IMR-90 (cell line): ENCODE measurements at regions not wholly inside any gene's neighbourhood (a gene's known extent, or its start where the extent isn't known, plus 50 kb on each side); places are given as distances from the start of the nearest gene placed in this dataset.

Source experiments
- ATAC-seq: fragments of 200-7000 bp; cut with Tn5 transposase; 2 replicates; pipeline ENCODE4 v1.9.1; 2020; ENCODE audit warnings: low read depth, mild to moderate bottlenecking, moderate library complexity
- BruUV-seq: library from RNA; stranded (reverse); fragments of 400-500 nt; replicated peaks from 2 replicates; lab custom pipeline; 2021; lab: Mats Ljungman, UMichigan
- CTCF ChIA-PET: fragments of 300-600 bp; formaldehyde crosslinking; extraction: SDS; loops from one replicate; lab custom pipeline; 2021; ENCODE audit warnings: antibody characterized with exemption; lab: Yijun Ruan, JAX
- POLR2A ChIA-PET: fragments of 300-600 bp; sonication (Branson Sonifier 250); formaldehyde crosslinking; loops from one replicate; lab custom pipeline; 2022; ENCODE audit warnings: antibody characterized with exemption; ENCODE audit not compliant: unreplicated experiment; lab: Charles Lee
- DNase-seq: peaks from one replicate; pipeline ENCODE4 v3.0.0; 2013
- H2AFZ ChIP-seq: replicated peaks from 2 replicates; pipeline ENCODE3; 2013; ENCODE audit warnings: low read length, mild to moderate bottlenecking; ENCODE audit not compliant: poor library complexity
- H2AK5ac ChIP-seq: 2 replicates; pipeline ENCODE4 v1.6.1; 2013; ENCODE audit warnings: low read depth, low read length, inconsistent platforms
- H2AK9ac ChIP-seq: replicated peaks from 2 replicates; pipeline ENCODE3; 2013; ENCODE audit warnings: mild to moderate bottlenecking, low read depth, low read length, moderate library complexity; ENCODE audit not compliant: poor library complexity
- H2BK120ac ChIP-seq: 2 replicates; pipeline ENCODE4 v1.6.1; 2013; ENCODE audit warnings: low read depth, low read length, inconsistent platforms
- H2BK15ac ChIP-seq: 3 replicates; pipeline ENCODE4 v1.6.1; 2013; ENCODE audit warnings: low read depth, low read length, inconsistent platforms
- H2BK20ac ChIP-seq: 2 replicates; pipeline ENCODE4 v1.6.1; 2013; ENCODE audit warnings: low read depth, mild to moderate bottlenecking, inconsistent platforms, low read length, moderate library complexity
- H2BK5ac ChIP-seq: 2 replicates; pipeline ENCODE4 v1.6.1; 2013; ENCODE audit warnings: mild to moderate bottlenecking, low read depth, low read length, inconsistent platforms; ENCODE audit not compliant: poor library complexity, severe bottlenecking
- H3K14ac ChIP-seq: replicated peaks from 2 replicates; pipeline ENCODE4 v1.6.1; 2013; ENCODE audit warnings: low read depth, low read length, inconsistent platforms
- H3K18ac ChIP-seq: 2 replicates; pipeline ENCODE4 v1.6.1; 2013; ENCODE audit warnings: low read depth, low read length, control low read depth
- H3K23ac ChIP-seq: 2 replicates; pipeline ENCODE4 v1.6.1; 2013; ENCODE audit warnings: low read depth, low read length, inconsistent platforms
- H3K27ac ChIP-seq: 2 replicates; pipeline ENCODE4 v1.5.1; 2013; ENCODE audit warnings: mild to moderate bottlenecking, control low read depth, low read length; ENCODE audit not compliant: insufficient read depth
- H3K27me3 ChIP-seq: 2 replicates; pipeline ENCODE4 v1.6.1; 2013; ENCODE audit warnings: low read length; ENCODE audit not compliant: control insufficient read depth, insufficient read depth
- H3K36me3 ChIP-seq: 2 replicates; pipeline ENCODE4 v1.6.1; 2013; ENCODE audit warnings: low read length, mixed read lengths; ENCODE audit not compliant: control insufficient read depth, insufficient read depth
- H3K4ac ChIP-seq: 2 replicates; pipeline ENCODE4 v1.6.1; 2013; ENCODE audit warnings: low read depth, low read length, inconsistent platforms
- H3K4me1 ChIP-seq: 2 replicates; pipeline ENCODE4 v1.6.1; 2013; ENCODE audit warnings: low read length, mixed read lengths; ENCODE audit not compliant: control insufficient read depth, insufficient read depth
- H3K4me2 ChIP-seq: 2 replicates; pipeline ENCODE4 v1.6.1; 2013; ENCODE audit warnings: low read depth, mild to moderate bottlenecking, control low read depth, low read length, moderate library complexity
- H3K4me3 ChIP-seq: 2 replicates; pipeline ENCODE4 v1.5.1; 2013; ENCODE audit warnings: low read depth, mild to moderate bottlenecking, control low read depth, low read length, moderate library complexity; ENCODE audit not compliant: insufficient read depth
- H3K56ac ChIP-seq: 2 replicates; pipeline ENCODE4 v1.6.1; 2013; ENCODE audit warnings: low read length, inconsistent platforms; ENCODE audit not compliant: insufficient read depth; ENCODE audit errors: extremely low read depth
- H3K79me1 ChIP-seq, 2 experiments: 2 replicates each; pipeline ENCODE4 v1.6.1; 2013; ENCODE audit warnings: low read length in 2 of 2, inconsistent platforms in 1 of 2, low read depth in 1 of 2
- H3K9ac ChIP-seq: 2 replicates; pipeline ENCODE4 v1.6.1; 2013; ENCODE audit warnings: low read depth, low read length, control low read depth
- H3K9me1 ChIP-seq: 2 replicates; pipeline ENCODE4 v1.6.1; 2013; ENCODE audit warnings: low read length, inconsistent platforms; ENCODE audit not compliant: insufficient read depth
- H3K9me3 ChIP-seq: 2 replicates; pipeline ENCODE4 v1.6.1; 2013; ENCODE audit warnings: low read length; ENCODE audit not compliant: control insufficient read depth, insufficient read depth
- H4K20me1 ChIP-seq: 2 replicates; pipeline ENCODE4 v1.6.1; 2013; ENCODE audit warnings: low read length, inconsistent platforms; ENCODE audit not compliant: insufficient read depth
- H4K5ac ChIP-seq: 2 replicates; pipeline ENCODE4 v1.6.1; 2013; ENCODE audit warnings: mild to moderate bottlenecking, low read depth, low read length, control low read depth
- H4K8ac ChIP-seq, 2 experiments: 2 replicates each; pipeline ENCODE4 v1.6.1; 2013; ENCODE audit warnings: low read depth in 2 of 2, low read length in 2 of 2, control low read depth in 1 of 2, inconsistent platforms in 1 of 2
- H4K91ac ChIP-seq: 2 replicates; pipeline ENCODE4 v1.6.1; 2013; ENCODE audit warnings: low read depth, low read length, inconsistent platforms; ENCODE audit not compliant: insufficient read depth
- BHLHE40 ChIP-seq: fragments of 150-350 bp; IDR thresholded peaks from 2 replicates; pipeline ENCODE4 v1.6.1; 2016; ENCODE audit warnings: mild to moderate bottlenecking, low read depth, low read length
- CHD1 ChIP-seq: IDR thresholded peaks from 2 replicates; pipeline ENCODE4 v1.6.1; 2012; ENCODE audit warnings: low read depth, low read length, improper control_type of control experiment
- CTCF ChIP-seq: conservative IDR thresholded peaks from 2 replicates; pipeline ENCODE4 v1.5.1; 2012; ENCODE audit warnings: mild to moderate bottlenecking, low read depth, low read length, improper control_type of control experiment
- ELK1 ChIP-seq: fragments of 150-350 bp; IDR thresholded peaks from 2 replicates; pipeline ENCODE4 v1.6.1; 2016; ENCODE audit warnings: low read depth, mild to moderate bottlenecking, low read length, moderate library complexity, borderline replicate concordance
- FOS ChIP-seq: fragments of 150-350 bp; IDR thresholded peaks from 2 replicates; pipeline ENCODE4 v1.6.1; 2016; ENCODE audit warnings: low read depth, low read length
- MAZ ChIP-seq: IDR thresholded peaks from 2 replicates; pipeline ENCODE4 v1.6.1; 2012; ENCODE audit warnings: low read depth, mild to moderate bottlenecking, low read length, improper control_type of control experiment, moderate library complexity, borderline replicate concordance
- MXI1 ChIP-seq: IDR thresholded peaks from 2 replicates; pipeline ENCODE4 v1.6.1; 2012; ENCODE audit warnings: low read depth, mild to moderate bottlenecking, low read length, moderate library complexity, borderline replicate concordance
- NFE2L2 ChIP-seq: fragments of 150-350 bp; IDR thresholded peaks from 2 replicates; pipeline ENCODE4 v1.6.1; 2016; ENCODE audit warnings: low read depth, mild to moderate bottlenecking, low read length
- POLR2A ChIP-seq: IDR thresholded peaks from 2 replicates; pipeline ENCODE4 v1.6.1; 2012; ENCODE audit warnings: mild to moderate bottlenecking, low read depth, low read length
- RCOR1 ChIP-seq: IDR thresholded peaks from 2 replicates; pipeline ENCODE4 v1.6.1; 2012; ENCODE audit warnings: mild to moderate bottlenecking, low read length, improper control_type of control experiment; ENCODE audit not compliant: insufficient replicate concordance
- RFX5 ChIP-seq: IDR thresholded peaks from 2 replicates; pipeline ENCODE4 v1.8.0; 2012; ENCODE audit warnings: low read depth, mild to moderate bottlenecking, low read length, moderate library complexity
- USF2 ChIP-seq: fragments of 150-350 bp; IDR thresholded peaks from 2 replicates; pipeline ENCODE4 v1.6.1; 2017; ENCODE audit warnings: mild to moderate bottlenecking, antibody characterized with exemption, low read length, low read depth
- WGBS, 2 experiments: methylation state at CpG; one replicate each; pipeline versions ENCODE4 v1.1.5 to v1.1.7; 2013; ENCODE audit warnings: missing lambda C conversion rate in 2 of 2; ENCODE audit not compliant: insufficient read length in 1 of 2; ENCODE audit errors: extremely low coverage in 2 of 2; 5-methylcytosine and 5-hydroxymethylcytosine counted together
- dilution Hi-C: fragments of 300-500 bp; cut with HindIII; formaldehyde crosslinking; loops from one replicate; pipeline ENCODE4 v1.14.3; 2018; ENCODE audit warnings: low sequenced_read_pairs; ENCODE audit not compliant: unreplicated experiment
- in situ Hi-C: fragments of 300-500 bp; cut with MboI; formaldehyde crosslinking; loops from 3 replicates; pipeline ENCODE4 v1.14.3; 2019; ENCODE audit warnings: low sequenced_read_pairs, inconsistent platforms, mixed read lengths
- intact Hi-C: fragments of 100-400 bp; cut with micrococcal nuclease; formaldehyde crosslinking; loops from 2 replicates; pipeline ENCODE4 v1.10.0; 2022

GRCh38 chr12:94771199-94771598, 120.8 kb upstream of the TMCC3 start:
- Histone ChIP-seq H3K4me3 (no peak overlapping the region), H3K9me3 (peaks cover 3% of the 10 kb centered on the region; the same call in 1 of the 2 replicates), H3K14ac (no peak overlapping the region), H2AK9ac (no peak overlapping the region), H3K4me2 (no peak overlapping the region), H3K79me1 (no peaks in the 10 kb centered on the region), H3K23ac (no peak overlapping the region), H3K36me3 (no peaks in the 10 kb centered on the region), H4K20me1 (no peaks in the 10 kb centered on the region), H3K56ac (no peak overlapping the region), H3K4me1 (no peaks in the 10 kb centered on the region), H3K27me3 (peaks cover 24% of the 10 kb centered on the region), H2AK5ac (no peak overlapping the region), H3K4ac (no peak overlapping the region), H3K9ac (no peak overlapping the region), H3K27ac (no peak overlapping the region), H4K5ac (no peak overlapping the region), H2BK5ac (no peak overlapping the region), H4K8ac (no peak overlapping the region), H2BK120ac (no peak overlapping the region), H2BK15ac (no peak overlapping the region), H4K91ac (no peak overlapping the region), H3K9me1 (no peaks in the 10 kb centered on the region), H2BK20ac (no peak overlapping the region), H2AFZ (no peak overlapping the region), H3K18ac (no peak overlapping the region)
- no TSS peak for BruUV-seq
- ChIA-PET POLR2A (no interaction called here), CTCF (no interaction called here)
- TF ChIP-seq USF2 (no peak), MAZ (no peak), RCOR1 (no peak), FOS (no peak), NFE2L2 (no peak), MXI1 (no peak), RFX5 (no peak), BHLHE40 (no peak), POLR2A (no peak), CTCF (no peak), CHD1 (no peak), ELK1 (no peak)
- in situ Hi-C loops = loop anchor here (25.0 kb wide), 1 partner anchor 634 kb away; the partner anchor contains the start of gene PLXNC1
- DNase-seq (no peak), ATAC-seq (no peak)
- dilution Hi-C loops = no loop called here
- WGBS, 2 experiments = 67% methylated on average over 3 of the region's 4 CpGs; no CpG with 5 or more reads in 1 of the 2 experiments
- intact Hi-C loops = no loop called here
